Panc1 (cell line): ENCODE measurements at regions not wholly inside any gene's neighbourhood (a gene's known extent, or its start where the extent isn't known, plus 50 kb on each side); places are given as distances from the start of the nearest gene placed in this dataset.

Source experiments
- ATAC-seq: fragments of 200-7000 bp; cut with Tn5 transposase; 2 replicates; pipeline ENCODE4 v1.9.1; 2020; ENCODE audit warnings: mild to moderate bottlenecking, moderate library complexity
- BruUV-seq: library from RNA; stranded (reverse); fragments of 400-500 nt; replicated peaks from 2 replicates; lab custom pipeline; 2021; lab: Mats Ljungman, UMichigan
- CTCF ChIA-PET: fragments of 300-600 bp; sonication (Branson Sonifier 250); formaldehyde crosslinking; loops from one replicate; lab custom pipeline; 2022; ENCODE audit warnings: antibody characterized with exemption; lab: Charles Lee
- POLR2A ChIA-PET: fragments of 300-600 bp; sonication (Branson Sonifier 250); formaldehyde crosslinking; loops from one replicate; lab custom pipeline; 2022; ENCODE audit warnings: antibody characterized with exemption; lab: Charles Lee
- DNase-seq: peaks from one replicate; pipeline ENCODE4 v3.0.0-alpha.2; 2010; ENCODE audit warnings: low read depth, low spot score
- H3K27ac ChIP-seq: 2 replicates; pipeline ENCODE4 v1.5.1; 2011; ENCODE audit warnings: mild to moderate bottlenecking, low read length, inconsistent platforms
- H3K27me3 ChIP-seq: fragments of 200-500 bp; sonication (Bioruptor generic); 2 replicates; pipeline ENCODE4 v1.6.0; 2014; ENCODE audit warnings: low read length, inconsistent platforms; ENCODE audit not compliant: control insufficient read depth, insufficient read depth
- H3K36me3 ChIP-seq: fragments of 200-500 bp; sonication (Bioruptor generic); 2 replicates; pipeline ENCODE4 v1.5.1; 2014; ENCODE audit warnings: inconsistent platforms, mild to moderate bottlenecking, low read length, moderate library complexity; ENCODE audit not compliant: control insufficient read depth, insufficient read depth
- H3K4me1 ChIP-seq: 2 replicates; pipeline ENCODE4 v1.5.1; 2011; ENCODE audit warnings: inconsistent platforms, mild to moderate bottlenecking, low read length, moderate library complexity; ENCODE audit not compliant: control insufficient read depth, insufficient read depth
- H3K4me3 ChIP-seq, 2 experiments: 2 replicates each; pipeline ENCODE4 v1.5.1; 2011 to 2012; ENCODE audit warnings: low read depth in 2 of 2, low read length in 2 of 2, mild to moderate bottlenecking in 2 of 2, inconsistent platforms in 1 of 2, moderate library complexity in 1 of 2
- H3K9me3 ChIP-seq: fragments of 200-500 bp; sonication (Bioruptor generic); 2 replicates; pipeline ENCODE4 v1.5.1; 2014; ENCODE audit warnings: low read depth, mild to moderate bottlenecking, inconsistent platforms, low read length, moderate library complexity; ENCODE audit not compliant: control insufficient read depth, insufficient read depth
- CTCF ChIP-seq: fragments of 450-650 bp; IDR thresholded peaks from 2 replicates; pipeline ENCODE4 v1.5.1; 2017; ENCODE audit warnings: mild to moderate bottlenecking
- POLR2AphosphoS5 ChIP-seq: IDR thresholded peaks from 2 replicates; pipeline ENCODE4 v1.6.1; 2012; ENCODE audit warnings: mild to moderate bottlenecking, low read depth, low read length, moderate library complexity
- REST ChIP-seq, 2 experiments: IDR thresholded peaks; 2 replicates each; pipeline ENCODE4 v1.6.1; 2011 to 2012; ENCODE audit warnings: low read depth in 2 of 2, control low read depth in 1 of 2, low read length in 1 of 2, mild to moderate bottlenecking in 1 of 2, moderate library complexity in 1 of 2; ENCODE audit not compliant: insufficient read depth in 1 of 2
- SIN3A ChIP-seq: IDR thresholded peaks from 2 replicates; pipeline ENCODE4 v1.6.1; 2012; ENCODE audit warnings: low read depth, mild to moderate bottlenecking, low read length, moderate library complexity, borderline replicate concordance; ENCODE audit not compliant: insufficient read depth
- TCF7L2 ChIP-seq: IDR thresholded peaks from 2 replicates; pipeline ENCODE4 v1.6.1; 2011; ENCODE audit warnings: mild to moderate bottlenecking, low read depth, low read length, inconsistent platforms
- in situ Hi-C: cut with HindIII; loops from 2 replicates; pipeline ENCODE4 v1.10.0; 2016; ENCODE audit warnings: low sequenced_read_pairs, low pct_unique_long_range_greater_than_20kb
- intact Hi-C: fragments of 100-400 bp; cut with micrococcal nuclease; formaldehyde crosslinking; loops from one replicate; pipeline ENCODE4 v1.10.0; 2022; ENCODE audit not compliant: unreplicated experiment

GRCh38 chr6:168735268-168735949, 294.4 kb downstream of the SMOC2 start:
- DNase-seq (no peak), ATAC-seq (no peak; the same call in 1 of the 2 replicates)
- Histone ChIP-seq H3K9me3 (peaks cover 13% of the 10 kb centered on the region; the same call in 1 of the 2 replicates), H3K27me3 (no peaks in the 10 kb centered on the region; the same call in 1 of the 2 replicates), H3K27ac (no peak overlapping the region), H3K4me1 (no peaks in the 10 kb centered on the region), H3K36me3 (no peaks in the 10 kb centered on the region), H3K4me3 (no peak overlapping the region)
- ChIA-PET CTCF (no interaction called here), POLR2A (no interaction called here)
- in situ Hi-C loops: no loop called here
- intact Hi-C loops: no loop called here
- BruUV-seq: no TSS peak
- TF ChIP-seq CTCF (no peak), POLR2AphosphoS5 (no peak), TCF7L2 (no peak), REST (IDR thresholded peaks at IDR 0.05; ENCODE audit: insufficient read depth in 1 of 2, low read depth in 2 of 2, low read length in 1 of 2) (no peak), SIN3A (no peak)

- in situ Hi-C loops: no loop called here
- intact Hi-C loops: no loop called here
- Histone ChIP-seq H3K27ac (no peak overlapping the region), H3K27me3 (no peaks in the 10 kb centered on the region; the same call in 1 of the 2 replicates), H3K4me3 (no peak overlapping the region), H3K9me3 (peaks cover 13% of the 10 kb centered on the region; the same call in 1 of the 2 replicates), H3K36me3 (no peaks in the 10 kb centered on the region), H3K4me1 (no peaks in the 10 kb centered on the region)
- ChIA-PET CTCF (no interaction called here), POLR2A (no interaction called here)
- no peak for TF ChIP-seq SIN3A
- no peak for TF ChIP-seq POLR2AphosphoS5
- TF ChIP-seq CTCF: no peak
- no TSS peak for BruUV-seq
- DNase-seq (no peak), ATAC-seq (no peak)
Measured at GRCh38 chr6:168734523-168734922, 293.5 kb downstream of the SMOC2 start.
